GM12872 (cell line): ENCODE measurements at regions not wholly inside any gene's neighbourhood (a gene's known extent, or its start where the extent isn't known, plus 50 kb on each side); places are given as distances from the start of the nearest gene placed in this dataset.

Experiments
- CTCF ChIP-seq: IDR thresholded peaks from 3 replicates; pipeline ENCODE4 v1.5.1; 2011; ENCODE audit warnings: low read depth, mild to moderate bottlenecking, low read length, moderate library complexity; ENCODE audit not compliant: insufficient read depth

- TF ChIP-seq CTCF = no peak
Observed at GRCh38 chr5:106152569-106152968, 1518.2 kb downstream of the EFNA5 start.

- no peak for TF ChIP-seq CTCF
Observed at GRCh38 chr5:106142116-106142515, 1528.6 kb downstream of the EFNA5 start.

GRCh38 chr5:106140101-106140500, 1530.6 kb downstream of the EFNA5 start:
- no peak for TF ChIP-seq CTCF

- no peak for TF ChIP-seq CTCF
Observed at GRCh38 chr5:106136061-106136460, 1534.7 kb downstream of the EFNA5 start.

- no peak for TF ChIP-seq CTCF
Observed at GRCh38 chr5:106135473-106135872, 1535.3 kb downstream of the EFNA5 start.

GRCh38 chr5:106134549-106134948, 1536.2 kb downstream of the EFNA5 start:
- no peak for TF ChIP-seq CTCF

GRCh38 chr5:106127985-106128384, 1542.8 kb downstream of the EFNA5 start:
- no peak for TF ChIP-seq CTCF

GRCh38 chr5:106127341-106127781, 1543.4 kb downstream of the EFNA5 start:
- TF ChIP-seq CTCF = no peak
